ENCODE measurements at regions not wholly inside any gene's neighbourhood (a gene's known extent, or its start where the extent isn't known, plus 50 kb on each side); places are given as distances from the start of the nearest gene placed in this dataset.

- DNase-seq: no peak
- no peak for TF ChIP-seq CTCF (IDR thresholded peaks at IDR 0.05)
- H3K36me3 Mint-ChIP-seq: no peaks in the 10 kb centered on the region
- H4K20me1 ChIP-seq (ENCODE audit: insufficient read depth, low read length): no peaks in the 10 kb centered on the region
- intact Hi-C loops (cut with micrococcal nuclease): no loop called here
- no peaks in the 10 kb centered on the region for H3K79me2 ChIP-seq (ENCODE audit: insufficient read depth, low read length)
- peaks cover 0 to 5% (median 1%) of the 10 kb centered on the region in 7 donors for H3K9me3 Mint-ChIP-seq
- H3K4me1 Mint-ChIP-seq: no peaks in the 10 kb centered on the region
- no peak overlapping the region for H3K4me3 Mint-ChIP-seq
- H3K27ac ChIP-seq (ENCODE audit: low read depth in 1 of 2, low read length in 2 of 2): no peak overlapping the region
- peaks cover 0 to 16% of the 10 kb centered on the region in 2 donors for H3K9me3 ChIP-seq (replicated peaks in 1 of 2; ENCODE audit: control insufficient read depth in 1 of 2, insufficient read depth in 1 of 2, low read length in 2 of 2)
- no peak overlapping the region for H2AFZ ChIP-seq (ENCODE audit: insufficient read depth, low read depth, low read length, poor library complexity, severe bottlenecking)
- WGBS (ENCODE audit: insufficient coverage): 98% methylated on average over 5 of the region's 6 CpGs
- no peaks in the 10 kb centered on the region for H3K36me3 ChIP-seq (replicated peaks in 1 of 2; ENCODE audit: control insufficient read depth in 1 of 2, insufficient read depth in 2 of 2, low read length in 2 of 2)
- H3K4me3 ChIP-seq (replicated peaks in 1 of 3; ENCODE audit: low read depth in 2 of 3, low read length in 3 of 3): no peak overlapping the region
- H3K4me2 ChIP-seq (replicated peaks; ENCODE audit: extremely low read depth, low read length, poor library complexity, severe bottlenecking): no peak overlapping the region
- H3K27me3 ChIP-seq (ENCODE audit: control insufficient read depth in 2 of 2, insufficient read depth in 2 of 2, low read length in 2 of 2): no peaks in the 10 kb centered on the region
- H3K27ac Mint-ChIP-seq: no peak overlapping the region
- H3K27me3 Mint-ChIP-seq (ENCODE audit: low read depth in 3 of 3): no peaks in the 10 kb centered on the region
- H3K9ac ChIP-seq (ENCODE audit: insufficient read depth, low read length, poor library complexity, severe bottlenecking): no peak overlapping the region
- no peaks in the 10 kb centered on the region for H3K4me1 ChIP-seq (ENCODE audit: control insufficient read depth in 1 of 2, insufficient read depth in 2 of 2, low read length in 2 of 2)
Measured at GRCh38 chr2:192828947-192829346, 634.2 kb upstream of the TMEFF2 start.

- H2AFZ ChIP-seq (ENCODE audit: insufficient read depth, low read depth, low read length, poor library complexity, severe bottlenecking): no peak overlapping the region
Measured at GRCh38 chr2:192828175-192828574, 633.4 kb upstream of the TMEFF2 start.

More at GRCh38 chr2:192828175-192828574, 633.4 kb upstream of the TMEFF2 start:
- Mint-ChIP-seq H3K9me3 (peaks cover 0 to 7% (median 2%) of the 10 kb centered on the region in 7 donors), H3K4me3 (no peak overlapping the region), H3K4me1 (no peaks in the 10 kb centered on the region), H3K36me3 (no peaks in the 10 kb centered on the region), H3K27ac (no peak overlapping the region), H3K27me3 (ENCODE audit: low read depth in 3 of 3) (no peaks in the 10 kb centered on the region)
- Histone ChIP-seq H3K4me3 (replicated peaks in 1 of 3; ENCODE audit: low read depth in 2 of 3, low read length in 3 of 3) (no peak overlapping the region), H3K4me1 (ENCODE audit: control insufficient read depth in 1 of 2, insufficient read depth in 2 of 2, low read length in 2 of 2) (no peaks in the 10 kb centered on the region), H3K36me3 (replicated peaks in 1 of 2; ENCODE audit: control insufficient read depth in 1 of 2, insufficient read depth in 2 of 2, low read length in 2 of 2) (no peaks in the 10 kb centered on the region), H3K9ac (ENCODE audit: insufficient read depth, low read length, poor library complexity, severe bottlenecking) (no peak overlapping the region), H3K79me2 (ENCODE audit: insufficient read depth, low read length) (no peaks in the 10 kb centered on the region), H4K20me1 (ENCODE audit: insufficient read depth, low read length) (no peaks in the 10 kb centered on the region), H3K27ac (ENCODE audit: low read depth in 1 of 2, low read length in 2 of 2) (no peak overlapping the region), H3K4me2 (replicated peaks; ENCODE audit: extremely low read depth, low read length, poor library complexity, severe bottlenecking) (no peak overlapping the region), H3K27me3 (ENCODE audit: control insufficient read depth in 2 of 2, insufficient read depth in 2 of 2, low read length in 2 of 2) (no peaks in the 10 kb centered on the region), H3K9me3 (replicated peaks in 1 of 2; ENCODE audit: control insufficient read depth in 1 of 2, insufficient read depth in 1 of 2, low read length in 2 of 2) (peaks cover 0 to 16% of the 10 kb centered on the region in 2 donors)
- intact Hi-C loops (cut with micrococcal nuclease): no loop called here
- TF ChIP-seq CTCF (IDR thresholded peaks at IDR 0.05): no peak
- DNase-seq: no peak
- WGBS (ENCODE audit: insufficient coverage): 97% methylated on average over 7 of the region's 8 CpGs

All from CD14-positive monocyte (primary cell).